Endothelial cell of umbilical vein (primary cell): ENCODE measurements at regions not wholly inside any gene's neighbourhood (a gene's known extent, or its start where the extent isn't known, plus 50 kb on each side); places are given as distances from the start of the nearest gene placed in this dataset.

Source experiments
- BruUV-seq: library from RNA; stranded (reverse); fragments of 400-500 nt; replicated peaks from 2 replicates; lab custom pipeline; 2021; lab: Mats Ljungman, UMichigan
- CTCF ChIA-PET: fragments of 300-600, 350-600 bp; sonication (Branson Sonifier 250); formaldehyde crosslinking; loops from one replicate; lab custom pipeline; 2021; ENCODE audit warnings: antibody characterized with exemption, inconsistent platforms; lab: Charles Lee
- POLR2A ChIA-PET: fragments of 300-600, 350-600 bp; sonication (Branson Sonifier 250); formaldehyde crosslinking; loops from one replicate; lab custom pipeline; 2021; ENCODE audit warnings: antibody characterized with exemption, inconsistent platforms; lab: Charles Lee
- DNase-seq: peaks from one replicate; pipeline ENCODE4 v3.0.0-alpha.2; 2011; ENCODE audit warnings: low read depth, low spot score
- FAIRE-seq: peaks from 2 replicates; lab custom pipeline; 2011; peaks lifted over from hg19 to GRCh38; lab: Jason Lieb, UNC
- H2AFZ ChIP-seq: 2 replicates; pipeline ENCODE4 v1.6.0; 2012; ENCODE audit warnings: low read depth, low read length, control low read depth, inconsistent platforms
- H3K27ac ChIP-seq: 2 replicates; pipeline ENCODE4 v1.5.1; 2011; ENCODE audit warnings: low read depth, mild to moderate bottlenecking, control low read depth, low read length, moderate library complexity; ENCODE audit not compliant: insufficient read depth
- H3K27me3 ChIP-seq, 2 experiments: 2 replicates each; pipeline versions ENCODE4 v1.6.0 to v1.6.1; 2011; ENCODE audit warnings: low read length in 2 of 2, mixed read lengths in 1 of 2; ENCODE audit not compliant: control insufficient read depth in 2 of 2, insufficient read depth in 2 of 2
- H3K36me3 ChIP-seq, 2 experiments: 2 replicates in 1 of 2; 3 replicates in 1 of 2; pipeline ENCODE4 v1.5.1; 2011; ENCODE audit warnings: low read length in 2 of 2, mild to moderate bottlenecking in 1 of 2, moderate library complexity in 1 of 2; ENCODE audit not compliant: control insufficient read depth in 2 of 2, insufficient read depth in 2 of 2; ENCODE audit errors: extremely low read depth in 1 of 2
- H3K4me1 ChIP-seq: 3 replicates; pipeline ENCODE4 v1.5.1; 2011; ENCODE audit warnings: mild to moderate bottlenecking, low read length; ENCODE audit not compliant: control insufficient read depth, insufficient read depth; ENCODE audit errors: extremely low read depth
- H3K4me2 ChIP-seq: 2 replicates; pipeline ENCODE4 v1.6.1; 2011; ENCODE audit warnings: low read length, control low read depth, mixed read lengths; ENCODE audit not compliant: insufficient read depth
- H3K4me3 ChIP-seq, 3 experiments: fragments of 200-600 bp in 1 of 3; sonication (generic), shearing (Covaris generic) in 1 of 3; replicated peaks in 1 of 3; 2 replicates each; pipeline ENCODE4 v1.5.1; 2011 to 2016; ENCODE audit warnings: control low read depth in 3 of 3, low read length in 3 of 3, mild to moderate bottlenecking in 2 of 3, inconsistent platforms in 1 of 3, low read depth in 1 of 3, moderate library complexity in 1 of 3; ENCODE audit not compliant: insufficient read depth in 1 of 3
- H3K79me2 ChIP-seq: 2 replicates; pipeline ENCODE4 v1.6.0; 2012; ENCODE audit warnings: low read length, inconsistent platforms; ENCODE audit not compliant: control insufficient read depth, insufficient read depth
- H3K9ac ChIP-seq: replicated peaks from 2 replicates; pipeline ENCODE3; 2011; ENCODE audit warnings: low read length, control low read depth; ENCODE audit not compliant: insufficient read depth; ENCODE audit errors: extremely low read depth
- H3K9me1 ChIP-seq: replicated peaks from 3 replicates; pipeline ENCODE4 v1.6.0; 2011; ENCODE audit warnings: mild to moderate bottlenecking, low read length; ENCODE audit not compliant: control insufficient read depth, insufficient read depth; ENCODE audit errors: extremely low read depth
- H3K9me3 ChIP-seq: replicated peaks from 2 replicates; pipeline ENCODE4 v1.5.1; 2012; ENCODE audit warnings: low read length, inconsistent platforms; ENCODE audit not compliant: control insufficient read depth, insufficient read depth
- H4K20me1 ChIP-seq: replicated peaks from 2 replicates; pipeline ENCODE3; 2011; ENCODE audit warnings: mild to moderate bottlenecking, low read length; ENCODE audit not compliant: control insufficient read depth, insufficient read depth; ENCODE audit errors: extremely low read depth
- EZH2 ChIP-seq: IDR thresholded peaks from 2 replicates; pipeline ENCODE4 v1.6.1; 2012; ENCODE audit warnings: borderline replicate concordance, low read depth, mild to moderate bottlenecking, moderate library complexity, low read length, inconsistent platforms; ENCODE audit not compliant: severe bottlenecking
- FOS ChIP-seq: IDR thresholded peaks from 2 replicates; pipeline ENCODE4 v1.6.1; 2011; ENCODE audit warnings: mild to moderate bottlenecking, low read length, moderate library complexity, borderline replicate concordance; ENCODE audit not compliant: insufficient read depth
- GATA2 ChIP-seq: IDR thresholded peaks from 2 replicates; pipeline ENCODE4 v1.7.0; 2011; ENCODE audit warnings: low read depth, mild to moderate bottlenecking, moderate library complexity, mixed read lengths, low read length; ENCODE audit not compliant: insufficient read length, insufficient read depth
- JUN ChIP-seq: IDR thresholded peaks from 2 replicates; pipeline ENCODE4 v1.6.1; 2011; ENCODE audit warnings: borderline replicate concordance, low read depth; ENCODE audit not compliant: insufficient read length, insufficient read depth
- MYC ChIP-seq: IDR thresholded peaks from one replicate; pipeline ENCODE4 v1.6.1; 2011; ENCODE audit warnings: mild to moderate bottlenecking, low read depth, low read length
- POLR2A ChIP-seq: IDR thresholded peaks from 2 replicates; pipeline ENCODE4 v1.6.1; 2012; ENCODE audit warnings: low read depth, mild to moderate bottlenecking, control low read depth, low read length
- POLR2AphosphoS5 ChIP-seq: IDR thresholded peaks from 2 replicates; pipeline ENCODE4 v1.6.1; 2012; ENCODE audit warnings: low read depth, mild to moderate bottlenecking, control low read depth, low read length, moderate library complexity; ENCODE audit not compliant: insufficient read depth
- dilution Hi-C: fragments of 300-500 bp; cut with MboI; formaldehyde crosslinking; loops from one replicate; pipeline ENCODE4 v1.15.0; 2019; ENCODE audit warnings: low sequenced_read_pairs; ENCODE audit not compliant: extremely low pct_ligation_motif_present
- intact Hi-C: fragments of 100-400 bp; cut with micrococcal nuclease; formaldehyde crosslinking; loops from one replicate; pipeline ENCODE4 v1.10.0; 2022
- TF ChIP-seq, protein P1 (sequence below), 2 donors: IDR thresholded peaks; 1 replicate in 1 of 2; 2 replicates in 1 of 2; pipeline ENCODE4 v1.5.1; 2011; ENCODE audit warnings: low read length in 2 of 2, mild to moderate bottlenecking in 2 of 2, moderate library complexity in 2 of 2, control low read depth in 1 of 2, inconsistent platforms in 1 of 2, low read depth in 1 of 2; ENCODE audit not compliant: insufficient read depth in 1 of 2; ENCODE audit errors: extremely low read depth in 1 of 2
- TF ChIP-seq, protein P2 (sequence below): IDR thresholded peaks from 2 replicates; pipeline ENCODE4 v1.6.1; 2011; ENCODE audit not compliant: insufficient read depth, insufficient read length

DNA sequence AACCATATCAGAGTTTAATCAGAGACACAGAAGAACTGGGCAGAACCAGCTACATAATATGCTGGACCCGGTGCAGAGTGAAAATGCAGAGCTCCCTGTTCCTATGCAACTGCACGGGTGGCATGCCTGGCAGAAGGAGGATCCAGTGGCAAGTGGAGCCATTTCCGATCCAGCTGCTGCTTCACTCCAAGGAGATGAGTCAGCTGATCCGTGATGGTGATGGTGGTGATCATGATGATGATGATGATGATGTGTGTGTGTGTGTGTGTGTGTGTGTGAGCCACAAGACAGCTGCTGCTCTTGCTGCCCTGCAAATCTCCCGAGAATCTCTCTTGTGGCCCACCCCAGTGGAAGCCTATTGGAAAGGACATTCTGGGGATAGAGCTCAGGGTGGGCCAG lies 133.0 kb downstream of the URB2 start:
- CTCF ChIA-PET: interaction anchor here (1.1 kb wide), 1 partner anchor 44 kb away, joined by 4 read pairs; no protein-coding TSS in a partner anchor
- Histone ChIP-seq H4K20me1 (no peaks in the 10 kb centered on the region), H3K4me3 (no peak overlapping the region), H3K9me1 (no peaks in the 10 kb centered on the region), H3K4me2 (no peak overlapping the region), H3K27me3 (no peaks in the 10 kb centered on the region), H3K9ac (no peak overlapping the region), H3K9me3 (no peaks in the 10 kb centered on the region), H2AFZ (no peak overlapping the region), H3K79me2 (no peaks in the 10 kb centered on the region), H3K4me1 (no peaks in the 10 kb centered on the region), H3K36me3 (no peaks in the 10 kb centered on the region), H3K27ac (no peak overlapping the region)
- TF ChIP-seq, protein P1, sequence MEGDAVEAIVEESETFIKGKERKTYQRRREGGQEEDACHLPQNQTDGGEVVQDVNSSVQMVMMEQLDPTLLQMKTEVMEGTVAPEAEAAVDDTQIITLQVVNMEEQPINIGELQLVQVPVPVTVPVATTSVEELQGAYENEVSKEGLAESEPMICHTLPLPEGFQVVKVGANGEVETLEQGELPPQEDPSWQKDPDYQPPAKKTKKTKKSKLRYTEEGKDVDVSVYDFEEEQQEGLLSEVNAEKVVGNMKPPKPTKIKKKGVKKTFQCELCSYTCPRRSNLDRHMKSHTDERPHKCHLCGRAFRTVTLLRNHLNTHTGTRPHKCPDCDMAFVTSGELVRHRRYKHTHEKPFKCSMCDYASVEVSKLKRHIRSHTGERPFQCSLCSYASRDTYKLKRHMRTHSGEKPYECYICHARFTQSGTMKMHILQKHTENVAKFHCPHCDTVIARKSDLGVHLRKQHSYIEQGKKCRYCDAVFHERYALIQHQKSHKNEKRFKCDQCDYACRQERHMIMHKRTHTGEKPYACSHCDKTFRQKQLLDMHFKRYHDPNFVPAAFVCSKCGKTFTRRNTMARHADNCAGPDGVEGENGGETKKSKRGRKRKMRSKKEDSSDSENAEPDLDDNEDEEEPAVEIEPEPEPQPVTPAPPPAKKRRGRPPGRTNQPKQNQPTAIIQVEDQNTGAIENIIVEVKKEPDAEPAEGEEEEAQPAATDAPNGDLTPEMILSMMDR (IDR thresholded peaks at IDR 0.05; ENCODE audit: extremely low read depth in 1 of 2, insufficient read depth in 1 of 2, low read depth in 1 of 2, low read length in 2 of 2): no peak
- TF ChIP-seq, protein P2, sequence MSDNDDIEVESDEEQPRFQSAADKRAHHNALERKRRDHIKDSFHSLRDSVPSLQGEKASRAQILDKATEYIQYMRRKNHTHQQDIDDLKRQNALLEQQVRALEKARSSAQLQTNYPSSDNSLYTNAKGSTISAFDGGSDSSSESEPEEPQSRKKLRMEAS: no peak
- TF ChIP-seq POLR2AphosphoS5 (no peak), JUN (no peak), MYC (no peak), EZH2 (no peak), FOS (no peak), GATA2 (no peak), POLR2A (no peak)
- intact Hi-C loops (no loop called here), dilution Hi-C loops (no loop called here)
- DNase-seq (no peak), FAIRE-seq (no peak)
- POLR2A ChIA-PET: no interaction called here
- no TSS peak for BruUV-seq
